ENCODE measurements at regions not wholly inside any gene's neighbourhood (a gene's known extent, or its start where the extent isn't known, plus 50 kb on each side); places are given as distances from the start of the nearest gene placed in this dataset.

DNA sequence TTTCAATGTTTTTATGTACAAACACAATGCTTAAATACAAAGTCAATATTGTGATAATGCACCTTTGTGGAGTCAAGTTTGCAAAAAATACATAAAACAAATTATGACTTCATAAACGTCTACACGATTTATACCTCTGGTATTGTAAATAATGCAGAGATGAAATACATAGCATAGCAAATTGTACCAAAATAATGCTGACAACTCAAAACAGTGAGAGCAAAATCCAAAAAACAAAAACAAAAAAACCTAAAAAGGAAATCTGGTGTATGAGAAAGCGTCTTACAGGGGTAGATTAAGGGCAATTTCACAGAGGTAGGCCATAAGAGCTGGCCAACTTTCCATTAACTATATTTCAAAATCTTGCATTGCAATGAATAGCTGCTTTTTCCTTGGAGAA, 161.5 kb upstream of the LRRC7 start:
- no peak for DNase-seq (ENCODE audit: low spot score)
- TF ChIP-seq, protein P1, sequence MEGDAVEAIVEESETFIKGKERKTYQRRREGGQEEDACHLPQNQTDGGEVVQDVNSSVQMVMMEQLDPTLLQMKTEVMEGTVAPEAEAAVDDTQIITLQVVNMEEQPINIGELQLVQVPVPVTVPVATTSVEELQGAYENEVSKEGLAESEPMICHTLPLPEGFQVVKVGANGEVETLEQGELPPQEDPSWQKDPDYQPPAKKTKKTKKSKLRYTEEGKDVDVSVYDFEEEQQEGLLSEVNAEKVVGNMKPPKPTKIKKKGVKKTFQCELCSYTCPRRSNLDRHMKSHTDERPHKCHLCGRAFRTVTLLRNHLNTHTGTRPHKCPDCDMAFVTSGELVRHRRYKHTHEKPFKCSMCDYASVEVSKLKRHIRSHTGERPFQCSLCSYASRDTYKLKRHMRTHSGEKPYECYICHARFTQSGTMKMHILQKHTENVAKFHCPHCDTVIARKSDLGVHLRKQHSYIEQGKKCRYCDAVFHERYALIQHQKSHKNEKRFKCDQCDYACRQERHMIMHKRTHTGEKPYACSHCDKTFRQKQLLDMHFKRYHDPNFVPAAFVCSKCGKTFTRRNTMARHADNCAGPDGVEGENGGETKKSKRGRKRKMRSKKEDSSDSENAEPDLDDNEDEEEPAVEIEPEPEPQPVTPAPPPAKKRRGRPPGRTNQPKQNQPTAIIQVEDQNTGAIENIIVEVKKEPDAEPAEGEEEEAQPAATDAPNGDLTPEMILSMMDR (IDR thresholded peaks at IDR 0.05), result no peak
- Histone ChIP-seq H3K4me3 (no peak overlapping the region), H3K27ac (no peak overlapping the region)

DNA sequence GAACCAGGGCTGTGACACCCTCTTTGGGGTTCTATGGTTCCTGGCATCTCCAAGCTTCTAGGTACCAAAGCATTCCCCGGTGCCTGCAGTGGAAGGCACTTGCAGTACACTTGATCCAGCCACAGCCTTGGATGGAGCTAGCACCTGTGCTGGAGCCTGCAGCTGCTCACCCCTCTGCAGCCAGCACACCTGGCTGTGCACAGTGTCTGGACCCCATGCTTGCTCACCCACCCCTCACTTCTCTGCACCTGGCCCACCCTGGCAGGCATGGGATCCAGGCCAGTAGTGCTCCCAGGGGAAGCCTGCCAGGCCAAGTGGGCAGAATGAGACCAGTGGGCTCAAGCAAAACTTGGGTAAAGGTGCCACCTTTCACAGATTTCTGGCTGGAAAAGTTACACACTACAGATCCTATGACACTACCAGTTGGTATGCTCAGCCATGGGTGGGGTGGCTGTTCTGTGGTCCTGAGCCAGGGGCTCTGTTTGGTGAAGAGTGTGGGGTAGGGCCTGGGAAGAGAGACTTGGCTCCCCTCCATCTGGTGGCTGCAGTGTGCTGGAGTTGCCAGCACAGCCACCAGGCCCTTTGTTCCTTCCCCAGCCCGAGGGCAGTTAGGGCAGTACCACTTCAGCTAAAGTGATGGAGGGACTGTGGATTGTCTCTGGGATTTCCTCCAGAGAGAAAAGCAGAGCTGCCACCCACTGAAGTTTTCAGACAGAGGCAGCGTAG, 157.8 kb upstream of the LRRC7 start:
- H3K4me3 ChIP-seq, result no peak overlapping the region

DNA sequence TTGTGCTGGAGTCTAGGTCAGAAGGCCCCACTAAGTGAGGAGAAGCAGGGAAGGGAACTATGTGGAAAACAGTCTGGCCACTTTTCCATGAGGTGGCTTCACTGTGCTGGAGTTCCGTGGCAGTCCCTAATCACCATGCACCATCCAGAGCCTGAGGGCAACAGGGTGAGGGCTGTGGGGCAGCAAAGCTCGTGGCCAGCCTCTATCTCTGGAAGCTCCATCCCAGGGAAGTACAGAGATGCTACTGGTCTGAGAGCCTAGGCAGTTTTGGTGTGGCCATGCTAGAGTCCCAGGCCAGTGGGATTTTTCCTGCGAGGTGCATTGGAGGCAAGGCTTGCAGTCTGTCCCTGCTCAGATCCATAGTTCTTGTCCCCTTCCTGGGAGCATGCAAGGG, 157.3 kb upstream of the LRRC7 start:
- no peak overlapping the region for H3K27ac ChIP-seq
- no peak overlapping the region for H3K4me3 ChIP-seq
- TF ChIP-seq, protein P1 (IDR thresholded peaks at IDR 0.05), result no peak
- no peak for DNase-seq (ENCODE audit: low spot score)

More for the DNA sequence above, 157.8 kb upstream of the LRRC7 start:
- DNase-seq (ENCODE audit: low spot score), result no peak
- no peak overlapping the region for H3K27ac ChIP-seq
- TF ChIP-seq, protein P1 (IDR thresholded peaks at IDR 0.05), result no peak

DNA sequence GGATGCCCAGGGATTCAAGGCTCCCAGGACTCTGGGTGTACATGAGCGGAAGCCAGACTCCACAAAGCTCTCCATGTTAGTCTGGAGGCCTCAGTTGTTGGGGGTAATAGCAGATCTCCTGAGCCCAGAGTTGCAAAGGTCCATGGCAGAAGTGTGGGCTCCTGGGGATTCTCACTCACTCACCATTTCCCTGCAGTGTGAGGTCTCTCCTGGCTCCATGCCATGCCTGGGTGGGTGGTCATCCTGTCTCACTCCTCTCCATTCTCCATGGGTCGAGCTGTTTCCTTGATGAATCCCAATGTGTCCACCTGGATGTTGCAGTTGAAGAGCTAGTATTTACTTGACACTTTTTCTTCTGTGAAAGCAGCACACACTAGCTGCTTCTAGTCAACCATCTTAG, 156.8 kb upstream of the LRRC7 start:
- Histone ChIP-seq H3K27ac (no peak overlapping the region), H3K4me3 (no peak overlapping the region)
- TF ChIP-seq, protein P1 (IDR thresholded peaks at IDR 0.05), result no peak
- no peak for DNase-seq (ENCODE audit: low spot score)

DNA sequence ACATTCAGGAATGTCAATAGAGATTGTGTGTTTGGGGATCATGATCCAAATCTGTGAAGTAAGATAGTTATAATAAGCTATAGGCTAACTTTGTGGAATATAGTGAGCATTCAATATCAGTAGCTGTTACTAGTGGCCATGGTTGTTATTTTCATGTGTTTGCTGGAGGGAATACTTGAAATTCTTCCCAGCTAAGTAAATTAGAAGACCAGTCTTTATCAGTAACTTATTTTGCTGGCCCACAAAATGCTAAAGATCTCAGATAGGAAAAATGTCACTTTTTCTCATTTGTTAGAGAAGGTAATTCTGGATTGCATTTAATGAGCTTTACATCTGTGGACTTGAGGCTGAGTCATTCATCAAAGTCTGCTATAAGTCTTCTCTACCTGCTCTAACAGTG, 156.1 kb upstream of the LRRC7 start:
- H3K4me3 ChIP-seq, result no peak overlapping the region
- no peak for DNase-seq (ENCODE audit: low spot score)
- H3K27ac ChIP-seq, result no peak overlapping the region
- TF ChIP-seq, protein P1 (IDR thresholded peaks at IDR 0.05), result no peak

DNA sequence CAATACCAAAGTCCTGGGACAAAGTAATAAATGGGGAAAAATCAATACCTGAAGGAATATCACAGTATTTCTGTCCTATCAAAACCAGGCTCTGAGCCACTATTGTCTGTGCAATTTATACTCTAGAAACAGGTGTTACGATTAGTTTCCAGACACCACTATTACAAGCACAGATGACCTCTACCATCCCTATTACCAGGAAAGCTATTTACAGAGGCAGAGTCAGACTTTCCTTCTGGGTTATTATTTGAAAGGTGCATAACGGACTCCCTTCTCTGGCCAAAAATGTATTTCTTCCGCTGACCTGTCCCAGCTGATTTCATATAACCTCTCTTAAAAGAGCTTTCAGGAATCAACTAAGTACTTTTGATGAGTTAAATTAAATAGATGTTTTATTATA, 154.6 kb upstream of the LRRC7 start:
- no peak for DNase-seq (ENCODE audit: low spot score)
- Histone ChIP-seq H3K4me3 (no peak overlapping the region), H3K27ac (no peak overlapping the region)
- TF ChIP-seq, protein P1 (IDR thresholded peaks at IDR 0.05), result no peak

DNA sequence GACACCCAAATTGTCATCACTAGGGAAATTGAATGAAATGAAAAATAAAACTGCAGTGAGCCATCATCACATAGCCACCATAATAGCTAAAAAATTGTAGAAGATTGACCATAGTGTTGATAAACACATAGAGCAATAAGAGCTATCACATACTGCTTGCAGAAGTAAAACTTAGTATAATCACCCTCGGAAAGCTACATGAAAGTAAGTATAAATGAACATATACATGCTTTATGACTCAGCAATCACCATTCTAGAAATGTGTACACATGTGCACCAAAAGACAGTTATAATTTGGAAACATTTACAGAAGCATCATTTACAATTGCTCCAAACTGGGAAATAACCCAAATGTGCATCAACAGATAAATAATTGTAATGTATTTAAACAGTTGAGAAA, 153.1 kb upstream of the LRRC7 start:
- DNase-seq (ENCODE audit: low spot score), result no peak
- H3K27ac ChIP-seq, result no peak overlapping the region
- no peak overlapping the region for H3K4me3 ChIP-seq
- TF ChIP-seq, protein P1 (IDR thresholded peaks at IDR 0.05), result no peak
